ENCODE measurements at regions not wholly inside any gene's neighbourhood (a gene's known extent, or its start where the extent isn't known, plus 50 kb on each side); places are given as distances from the start of the nearest gene placed in this dataset.

DNA sequence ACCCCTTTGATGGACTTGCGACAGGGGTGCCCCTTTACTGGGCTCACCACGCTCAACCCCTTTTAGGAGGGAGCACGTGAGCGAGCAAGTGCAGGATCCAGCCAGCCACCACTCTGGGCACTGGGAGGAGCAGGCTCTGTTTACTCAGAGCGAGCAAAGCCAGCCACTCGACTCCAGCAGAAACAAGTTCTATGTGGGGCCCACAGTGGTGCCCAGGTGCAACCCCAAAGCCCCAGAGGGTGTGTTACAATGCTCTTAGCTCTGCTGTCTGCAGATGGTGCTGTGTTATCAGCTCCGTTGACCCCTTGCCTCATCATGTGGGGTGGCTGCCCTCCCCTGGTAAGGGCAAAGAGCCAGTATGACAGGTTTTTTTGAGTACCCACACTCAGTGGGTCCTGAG, 120.3 kb upstream of the SUCLG2 start:
- no TSS peak for BruUV-seq (replicated peaks)
- Histone ChIP-seq H3K27ac (ENCODE audit: low read depth, low read length, poor library complexity, severe bottlenecking) (no peak overlapping the region), H3K4me3 (ENCODE audit: low read depth, low read length, poor library complexity, severe bottlenecking) (no peak overlapping the region), H3K9me3 (ENCODE audit: low read depth, low read length, poor library complexity, severe bottlenecking) (no peaks in the 10 kb centered on the region), H3K36me3 (ENCODE audit: insufficient read depth, low read length, poor library complexity, severe bottlenecking) (no peaks in the 10 kb centered on the region), H3K27me3 (replicated peaks; ENCODE audit: insufficient read depth, low read depth, low read length, poor library complexity) (no peaks in the 10 kb centered on the region), H3K4me1 (ENCODE audit: insufficient read depth, low read length, poor library complexity, severe bottlenecking) (no peaks in the 10 kb centered on the region)
- no peak for DNase-seq (ENCODE audit: low spot score)
- POLR2A ChIA-PET (ENCODE audit: low non-redundant PET) = no interaction called here
- TF ChIP-seq EZH2 (IDR thresholded peaks at IDR 0.05; ENCODE audit: borderline replicate concordance, low read depth, low read length, poor library complexity, severe bottlenecking) (no peak), CTCF (conservative IDR thresholded peaks at IDR 0.05; ENCODE audit: low read depth, low read length) (no peak)
- intact Hi-C loops (cut with micrococcal nuclease; ENCODE audit: unreplicated experiment) = no loop called here
- CTCF ChIA-PET = no interaction called here

DNA sequence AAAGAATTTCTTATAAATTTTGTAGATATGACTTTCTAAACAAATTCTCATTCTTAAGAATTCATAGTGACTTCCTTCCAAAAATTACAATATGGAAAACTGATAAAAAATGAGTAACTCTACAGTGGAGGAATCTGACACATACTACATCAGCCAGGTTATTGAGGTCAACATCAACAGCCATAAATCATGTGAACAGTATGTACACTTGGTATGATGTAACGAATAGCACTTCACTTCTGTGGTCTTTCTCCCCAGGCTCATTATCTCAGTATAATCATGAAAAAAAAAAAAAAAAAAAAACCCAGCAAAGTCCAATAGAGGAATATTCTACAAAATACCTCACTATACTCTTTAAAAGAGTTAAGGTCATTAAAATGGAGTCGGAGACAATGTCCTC, 111.2 kb upstream of the SUCLG2 start:
- H3K4me1 ChIP-seq (ENCODE audit: insufficient read depth, low read length, poor library complexity, severe bottlenecking) = no peaks in the 10 kb centered on the region
- CTCF ChIA-PET = no interaction called here

DNA sequence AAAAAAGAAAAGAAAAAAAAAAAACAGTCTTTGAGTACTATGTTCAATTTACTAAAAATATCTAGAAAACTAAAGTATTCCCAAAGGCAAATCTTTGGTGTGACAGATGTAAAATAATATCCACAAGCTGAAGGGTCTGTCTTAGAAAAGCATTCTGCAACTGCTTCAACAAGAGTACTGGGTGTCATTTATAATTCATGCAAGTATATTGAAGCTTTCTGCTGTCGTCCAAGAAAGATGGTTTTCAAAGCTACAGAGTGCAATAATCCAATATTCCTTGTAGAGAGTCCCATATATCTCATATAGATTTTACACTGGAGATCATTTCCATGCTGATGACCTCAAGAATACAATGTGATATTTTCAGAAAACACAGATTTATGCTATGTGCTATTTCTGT, 90.9 kb upstream of the SUCLG2 start:
- no peak for TF ChIP-seq EZH2 (IDR thresholded peaks at IDR 0.05; ENCODE audit: borderline replicate concordance, low read depth, low read length, poor library complexity, severe bottlenecking)
- no peak for TF ChIP-seq CTCF (conservative IDR thresholded peaks at IDR 0.05; ENCODE audit: low read depth, low read length)

More for the DNA sequence above, 111.2 kb upstream of the SUCLG2 start:
- no peak for TF ChIP-seq EZH2 (IDR thresholded peaks at IDR 0.05; ENCODE audit: borderline replicate concordance, low read depth, low read length, poor library complexity, severe bottlenecking)
- TF ChIP-seq CTCF (conservative IDR thresholded peaks at IDR 0.05; ENCODE audit: low read depth, low read length) = no peak
- Histone ChIP-seq H3K27me3 (replicated peaks; ENCODE audit: insufficient read depth, low read depth, low read length, poor library complexity) (no peaks in the 10 kb centered on the region), H3K27ac (ENCODE audit: low read depth, low read length, poor library complexity, severe bottlenecking) (no peak overlapping the region), H3K36me3 (ENCODE audit: insufficient read depth, low read length, poor library complexity, severe bottlenecking) (no peaks in the 10 kb centered on the region), H3K4me3 (ENCODE audit: low read depth, low read length, poor library complexity, severe bottlenecking) (no peak overlapping the region), H3K9me3 (ENCODE audit: low read depth, low read length, poor library complexity, severe bottlenecking) (no peaks in the 10 kb centered on the region)
- no TSS peak for BruUV-seq (replicated peaks)
- POLR2A ChIA-PET (ENCODE audit: low non-redundant PET) = no interaction called here
- DNase-seq (ENCODE audit: low spot score) = no peak
- intact Hi-C loops (cut with micrococcal nuclease; ENCODE audit: unreplicated experiment) = no loop called here

More for the DNA sequence above, 90.9 kb upstream of the SUCLG2 start:
- no TSS peak for BruUV-seq (replicated peaks)
- no peaks in the 10 kb centered on the region for H3K27me3 ChIP-seq (replicated peaks; ENCODE audit: insufficient read depth, low read depth, low read length, poor library complexity)
- no peaks in the 10 kb centered on the region for H3K9me3 ChIP-seq (ENCODE audit: low read depth, low read length, poor library complexity, severe bottlenecking)
- H3K36me3 ChIP-seq (ENCODE audit: insufficient read depth, low read length, poor library complexity, severe bottlenecking) = no peaks in the 10 kb centered on the region
- no peak overlapping the region for H3K27ac ChIP-seq (ENCODE audit: low read depth, low read length, poor library complexity, severe bottlenecking)
- intact Hi-C loops (cut with micrococcal nuclease; ENCODE audit: unreplicated experiment) = no loop called here
- ChIA-PET POLR2A (ENCODE audit: low non-redundant PET) (no interaction called here), CTCF (no interaction called here)
- H3K4me1 ChIP-seq (ENCODE audit: insufficient read depth, low read length, poor library complexity, severe bottlenecking) = no peaks in the 10 kb centered on the region
- H3K4me3 ChIP-seq (ENCODE audit: low read depth, low read length, poor library complexity, severe bottlenecking) = no peak overlapping the region
- no peak for DNase-seq (ENCODE audit: low spot score)
